ENCODE measurements at regions not wholly inside any gene's neighbourhood (a gene's known extent, or its start where the extent isn't known, plus 50 kb on each side); places are given as distances from the start of the nearest gene placed in this dataset.

GRCh38 chr3:5494905-5495519, 307.5 kb downstream of the EDEM1 start:
- H3K4me3 ChIP-seq (ENCODE audit: low read depth, low read length): no peak overlapping the region
- TF ChIP-seq CTCF (IDR thresholded peaks at IDR 0.05; ENCODE audit: insufficient read depth, low read depth, low read length, missing control alignments): no peak
- DNase-seq (ENCODE audit: low read depth): no peak

DNA sequence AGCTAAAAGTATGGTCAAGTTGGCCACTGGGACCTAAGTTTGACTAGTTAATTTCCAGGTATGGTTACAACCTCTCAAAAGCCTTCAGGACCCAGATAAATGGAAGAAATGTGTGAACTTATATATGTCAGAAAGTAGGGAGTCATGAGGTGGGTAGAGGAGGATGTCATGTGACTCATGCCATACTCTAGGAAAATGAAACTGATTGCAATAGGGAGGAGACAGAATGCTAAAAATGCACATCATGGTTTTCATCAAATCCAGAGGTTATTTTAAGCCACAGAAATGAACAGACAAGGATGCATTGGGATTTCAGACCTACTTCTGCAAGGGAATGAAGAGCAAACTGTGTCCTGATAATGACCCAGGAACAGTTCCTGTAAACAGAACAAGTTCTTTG, 310.0 kb downstream of the EDEM1 start:
- no peak for DNase-seq (ENCODE audit: low read depth)
- no peak overlapping the region for H3K4me3 ChIP-seq (ENCODE audit: low read depth, low read length)
- no peak for TF ChIP-seq CTCF (IDR thresholded peaks at IDR 0.05; ENCODE audit: insufficient read depth, low read depth, low read length, missing control alignments)

DNA sequence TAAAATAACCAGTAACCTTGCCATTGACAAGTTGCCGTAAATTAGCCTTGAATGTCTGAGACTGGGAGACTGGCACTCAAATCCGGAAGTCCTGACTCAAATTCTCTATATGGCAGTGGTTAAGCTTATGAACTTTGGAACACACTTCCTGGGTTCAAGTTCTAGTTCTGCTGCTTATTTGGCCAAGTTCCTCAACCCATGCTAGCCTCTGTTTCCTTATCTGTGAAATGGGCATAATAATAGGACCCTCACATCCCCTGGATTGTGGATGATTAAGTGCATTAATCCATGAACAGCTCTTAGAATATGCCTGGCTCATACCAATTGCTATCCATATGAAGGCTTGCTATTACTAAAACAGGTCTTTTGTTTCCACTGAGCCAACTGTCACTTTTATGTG, 311.5 kb downstream of the EDEM1 start:
- no peak for TF ChIP-seq CTCF (IDR thresholded peaks at IDR 0.05; ENCODE audit: insufficient read depth, low read depth, low read length, missing control alignments)

DNA sequence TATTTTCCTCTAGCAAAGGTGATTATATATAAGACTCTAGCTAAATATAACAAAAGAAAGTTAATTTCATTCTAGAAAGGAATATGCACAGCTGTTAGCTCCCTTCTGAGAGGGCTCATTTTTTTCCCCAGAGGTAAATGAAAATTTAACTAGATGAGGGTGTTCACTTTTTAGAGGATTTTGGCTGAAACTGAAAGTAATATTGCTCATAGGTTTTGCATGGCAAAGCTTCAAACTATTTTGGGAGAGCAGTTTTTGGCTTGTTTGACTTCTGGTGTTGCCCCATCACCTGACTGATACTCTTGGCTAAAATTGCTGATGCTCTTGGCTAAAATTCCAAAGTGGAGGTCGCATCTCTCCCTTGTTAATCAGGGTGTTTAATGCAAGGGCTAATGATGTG, 311.9 kb downstream of the EDEM1 start:
- DNase-seq (ENCODE audit: low read depth): peak; percentile 73
- H3K4me3 ChIP-seq (ENCODE audit: low read depth, low read length): no peak overlapping the region
- TF ChIP-seq CTCF (IDR thresholded peaks at IDR 0.05; ENCODE audit: insufficient read depth, low read depth, low read length, missing control alignments): no peak

More for the DNA sequence above, 311.5 kb downstream of the EDEM1 start:
- no peak overlapping the region for H3K4me3 ChIP-seq (ENCODE audit: low read depth, low read length)
- peak; percentile 33 for DNase-seq (ENCODE audit: low read depth)

- DNase-seq (ENCODE audit: low read depth): peak; percentile 19
- no peak for TF ChIP-seq CTCF (IDR thresholded peaks at IDR 0.05; ENCODE audit: insufficient read depth, low read depth, low read length, missing control alignments)
- H3K4me3 ChIP-seq (ENCODE audit: low read depth, low read length): no peak overlapping the region
These were observed 315.6 kb downstream of the EDEM1 start for GRCh38 chr3:5503136-5503535.

DNA sequence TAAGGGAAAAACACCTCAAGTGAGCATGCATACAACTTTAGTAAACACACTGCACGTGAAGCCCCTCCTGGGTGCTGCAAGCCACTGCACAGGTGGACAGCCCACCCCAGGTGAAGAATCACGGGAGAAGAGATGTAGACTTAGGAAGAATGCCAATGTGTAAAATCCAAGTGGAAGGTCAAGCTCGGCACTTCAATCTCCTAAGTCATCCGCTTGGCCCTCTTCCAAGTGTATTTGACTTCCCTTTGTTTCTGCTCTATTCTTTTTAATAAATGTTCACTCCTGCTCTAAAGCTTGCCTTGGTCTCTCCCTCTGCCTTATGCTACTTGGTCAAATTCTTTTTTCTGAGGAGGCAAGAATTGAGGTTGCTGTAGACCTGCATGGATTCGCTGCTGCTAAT, 316.6 kb downstream of the EDEM1 start:
- no peak for TF ChIP-seq CTCF (IDR thresholded peaks at IDR 0.05; ENCODE audit: insufficient read depth, low read depth, low read length, missing control alignments)
- H3K4me3 ChIP-seq (ENCODE audit: low read depth, low read length): no peak overlapping the region
- DNase-seq (ENCODE audit: low read depth): no peak

DNA sequence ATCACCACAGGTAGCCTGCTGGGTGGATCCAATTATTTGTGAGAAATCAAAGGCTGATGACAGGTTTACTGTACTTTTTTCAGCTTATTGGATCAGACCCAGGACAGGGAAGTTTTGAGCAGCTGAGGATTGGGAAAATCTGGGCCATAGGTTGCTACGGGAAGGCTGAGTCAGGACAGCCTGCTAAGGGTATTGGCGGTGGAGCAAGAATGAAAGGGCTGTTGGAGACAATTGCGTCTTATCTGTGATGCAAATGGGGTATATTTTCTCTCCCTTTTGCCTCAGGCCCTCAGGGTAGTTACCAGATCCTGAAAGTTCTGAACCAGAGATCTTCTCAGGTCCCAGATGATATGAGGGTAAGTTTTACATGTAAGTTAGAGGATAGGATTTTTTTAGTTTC, 317.7 kb downstream of the EDEM1 start:
- no peak for DNase-seq (ENCODE audit: low read depth)
- no peak overlapping the region for H3K4me3 ChIP-seq (ENCODE audit: low read depth, low read length)
- no peak for TF ChIP-seq CTCF (IDR thresholded peaks at IDR 0.05; ENCODE audit: insufficient read depth, low read depth, low read length, missing control alignments)
